ENCODE measurements at regions not wholly inside any gene's neighbourhood (a gene's known extent, or its start where the extent isn't known, plus 50 kb on each side); places are given as distances from the start of the nearest gene placed in this dataset.

DNA sequence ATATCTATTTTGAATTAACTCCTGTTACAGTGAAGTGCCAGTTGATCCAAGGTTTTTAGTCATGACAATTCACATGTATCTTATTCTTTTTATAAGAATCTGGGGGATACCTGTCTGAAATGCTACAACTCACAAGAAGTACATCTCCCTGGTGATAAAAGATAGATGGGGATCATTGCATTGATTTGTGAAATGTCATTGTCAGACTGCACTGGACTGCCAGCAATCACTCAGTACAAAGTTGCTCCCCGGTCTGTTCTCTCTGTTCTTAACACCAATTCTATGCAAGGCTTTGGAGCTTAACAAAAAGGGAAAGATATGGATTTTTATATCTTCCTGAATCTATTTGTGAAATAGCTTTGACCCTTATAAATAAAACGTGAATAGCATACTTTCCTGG is 171.8 kb upstream of the PCSK5 start:
- in situ Hi-C loops (cut with HindIII; ENCODE audit: extremely low pct_ligation_motif_present, low pct_unique_long_range_greater_than_20kb) (no loop called here), intact Hi-C loops (cut with micrococcal nuclease; ENCODE audit: unreplicated experiment) (no loop called here)
- BruUV-seq (replicated peaks): no TSS peak
- 5% methylated on average over 2 of the region's 2 CpGs for WGBS (ENCODE audit: low lambda C conversion rate)
- no peak overlapping the region for H2AFZ ChIP-seq (ENCODE audit: low read length)
- H3K79me2 ChIP-seq (ENCODE audit: insufficient read depth, low read length): no peaks in the 10 kb centered on the region
- DNase-seq (ENCODE audit: low spot score) (no peak), ATAC-seq (no peak), FAIRE-seq (no peak)
- H3K9ac ChIP-seq (ENCODE audit: insufficient read depth, low read depth, low read length): no peak overlapping the region
- TF ChIP-seq, protein P1, sequence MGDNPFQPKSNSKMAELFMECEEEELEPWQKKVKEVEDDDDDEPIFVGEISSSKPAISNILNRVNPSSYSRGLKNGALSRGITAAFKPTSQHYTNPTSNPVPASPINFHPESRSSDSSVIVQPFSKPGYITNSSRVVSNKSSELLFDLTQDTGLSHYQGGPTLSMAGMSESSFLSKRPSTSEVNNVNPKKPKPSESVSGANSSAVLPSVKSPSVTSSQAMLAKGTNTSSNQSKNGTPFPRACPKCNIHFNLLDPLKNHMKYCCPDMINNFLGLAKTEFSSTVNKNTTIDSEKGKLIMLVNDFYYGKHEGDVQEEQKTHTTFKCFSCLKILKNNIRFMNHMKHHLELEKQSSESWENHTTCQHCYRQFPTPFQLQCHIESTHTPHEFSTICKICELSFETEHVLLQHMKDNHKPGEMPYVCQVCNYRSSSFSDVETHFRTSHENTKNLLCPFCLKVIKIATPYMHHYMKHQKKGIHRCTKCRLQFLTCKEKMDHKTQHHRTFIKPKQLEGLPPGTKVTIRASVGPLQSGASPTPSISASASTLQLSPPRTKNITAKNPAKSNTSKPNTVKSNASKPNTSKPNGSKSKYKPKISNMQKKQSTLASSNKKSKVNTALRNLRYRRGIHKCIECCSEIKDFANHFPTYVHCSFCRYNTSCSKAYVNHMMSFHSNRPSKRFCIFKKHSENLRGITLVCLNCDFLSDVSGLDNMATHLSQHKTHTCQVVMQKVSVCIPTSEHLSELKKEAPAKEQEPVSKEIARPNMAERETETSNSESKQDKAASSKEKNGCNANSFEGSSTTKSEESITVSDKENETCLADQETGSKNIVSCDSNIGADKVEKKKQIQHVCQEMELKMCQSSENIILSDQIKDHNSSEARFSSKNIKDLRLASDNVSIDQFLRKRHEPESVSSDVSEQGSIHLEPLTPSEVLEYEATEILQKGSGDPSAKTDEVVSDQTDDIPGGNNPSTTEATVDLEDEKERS (CRISPR knock-in tag; IDR thresholded peaks at IDR 0.05): no peak
- TF ChIP-seq THRA (CRISPR knock-in tag; IDR thresholded peaks at IDR 0.05; ENCODE audit: borderline replicate concordance) (no peak), POLR2G (IDR thresholded peaks at IDR 0.05; ENCODE audit: low read depth, low read length) (no peak), TAF15 (IDR thresholded peaks at IDR 0.05; ENCODE audit: low read depth, low read length, poor library complexity, severe bottlenecking) (no peak), KMT2A (CRISPR knock-in tag; IDR thresholded peaks at IDR 0.05) (no peak), RBFOX2 (IDR thresholded peaks at IDR 0.05; ENCODE audit: low read depth, low read length) (no peak), ZNF225 (CRISPR knock-in tag; IDR thresholded peaks at IDR 0.05) (no peak), ZNF746 (CRISPR knock-in tag; IDR thresholded peaks at IDR 0.05) (no peak), ZNF530 (CRISPR knock-in tag; IDR thresholded peaks at IDR 0.05; ENCODE audit: low read depth) (no peak)
- TF ChIP-seq, protein P2, sequence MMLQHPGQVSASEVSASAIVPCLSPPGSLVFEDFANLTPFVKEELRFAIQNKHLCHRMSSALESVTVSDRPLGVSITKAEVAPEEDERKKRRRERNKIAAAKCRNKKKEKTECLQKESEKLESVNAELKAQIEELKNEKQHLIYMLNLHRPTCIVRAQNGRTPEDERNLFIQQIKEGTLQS (CRISPR knock-in tag; IDR thresholded peaks at IDR 0.05): no peak
- H3K4me3 ChIP-seq (replicated peaks in 1 of 3; ENCODE audit: insufficient read depth in 1 of 3, low read depth in 2 of 3, low read length in 3 of 3): no peak overlapping the region
- POLR2A ChIA-PET: no interaction called here
- H3K36me3 ChIP-seq (replicated peaks in 1 of 2; ENCODE audit: control insufficient read depth in 1 of 2, insufficient read depth in 2 of 2, low read length in 2 of 2): no peaks in the 10 kb centered on the region
- no peaks in the 10 kb centered on the region for H4K20me1 ChIP-seq (ENCODE audit: insufficient read depth, low read length)
- no peak overlapping the region for H3K4me2 ChIP-seq (ENCODE audit: low read depth, low read length)
- CTCF ChIA-PET (ENCODE audit: low intra/inter-chr PET ratio, low total read pairs): no interaction called here
- H3K27ac ChIP-seq (ENCODE audit: extremely low read length, insufficient read depth, low read length): no peak overlapping the region
- no peaks in the 10 kb centered on the region for H3K27me3 ChIP-seq (ENCODE audit: control insufficient read depth in 1 of 2, insufficient read depth in 2 of 2, low read length in 2 of 2)
- H3K4me1 ChIP-seq (ENCODE audit: insufficient read depth, low read length): no peaks in the 10 kb centered on the region
- H3K9me3 ChIP-seq (ENCODE audit: low read length): no peaks in the 10 kb centered on the region
